ENCODE measurements at regions not wholly inside any gene's neighbourhood (a gene's known extent, or its start where the extent isn't known, plus 50 kb on each side); places are given as distances from the start of the nearest gene placed in this dataset.
"Not testable (repeated sequence)": the region's sequence is repeated elsewhere in the genome, so short reads cannot be mapped to it uniquely, and the experiment has no call there.

GRCh38 chr20:51127713-51128112, 104.8 kb upstream of the KCNG1 start:
- intact Hi-C loops (cut with DNase I): no loop called here
- Histone ChIP-seq H3K36me3 (no peaks in the 10 kb centered on the region), H3K27ac (no peak overlapping the region), H3K4me1 (replicated peaks) (no peaks in the 10 kb centered on the region), H3K4me3 (no peak overlapping the region), H3K27me3 (replicated peaks; ENCODE audit: insufficient read depth) (no peaks in the 10 kb centered on the region), H3K9me3 (no peaks in the 10 kb centered on the region)
- no peak for DNase-seq (ENCODE audit: low spot score)
- 78% methylated on average over 4 of the region's 4 CpGs for WGBS
- no peak for TF ChIP-seq CTCF (IDR thresholded peaks at IDR 0.05)
- TF ChIP-seq POLR2AphosphoS5 (IDR thresholded peaks at IDR 0.05): no peak
- TF ChIP-seq POLR2A (IDR thresholded peaks at IDR 0.05): no peak

GRCh38 chr20:51126337-51126736, 103.4 kb upstream of the KCNG1 start:
- no peaks in the 10 kb centered on the region for H3K36me3 ChIP-seq
- intact Hi-C loops (cut with DNase I): no loop called here
- H3K9me3 ChIP-seq: no peaks in the 10 kb centered on the region
- H3K4me1 ChIP-seq (replicated peaks): peaks cover 7% of the 10 kb centered on the region
- H3K27ac ChIP-seq: no peak overlapping the region
- no peaks in the 10 kb centered on the region for H3K27me3 ChIP-seq (replicated peaks; ENCODE audit: insufficient read depth)
- H3K4me3 ChIP-seq: no peak overlapping the region
- 38% methylated on average over 3 of the region's 3 CpGs for WGBS
- TF ChIP-seq POLR2A (IDR thresholded peaks at IDR 0.05) (no peak), POLR2AphosphoS5 (IDR thresholded peaks at IDR 0.05) (no peak), CTCF (IDR thresholded peaks at IDR 0.05) (no peak)
- DNase-seq (ENCODE audit: low spot score): no peak

GRCh38 chr20:51125780-51126179, 102.9 kb upstream of the KCNG1 start:
- DNase-seq (ENCODE audit: low spot score): no peak
- intact Hi-C loops (cut with DNase I): no loop called here
- H3K27me3 ChIP-seq (replicated peaks; ENCODE audit: insufficient read depth): no peaks in the 10 kb centered on the region
- H3K27ac ChIP-seq: no peak overlapping the region
- WGBS: 20% methylated on average over 4 of the region's 4 CpGs
- peaks cover 7% of the 10 kb centered on the region for H3K4me1 ChIP-seq (replicated peaks)
- no peak overlapping the region for H3K4me3 ChIP-seq
- TF ChIP-seq CTCF (IDR thresholded peaks at IDR 0.05): no peak
- no peak for TF ChIP-seq POLR2A (IDR thresholded peaks at IDR 0.05)
- no peaks in the 10 kb centered on the region for H3K36me3 ChIP-seq
- H3K9me3 ChIP-seq: no peaks in the 10 kb centered on the region

GRCh38 chr20:51125105-51125504, 102.2 kb upstream of the KCNG1 start:
- no peak for DNase-seq (ENCODE audit: low spot score)
- H3K4me3 ChIP-seq: no peak overlapping the region
- no peaks in the 10 kb centered on the region for H3K27me3 ChIP-seq (replicated peaks; ENCODE audit: insufficient read depth)
- H3K4me1 ChIP-seq (replicated peaks): peaks cover 7% of the 10 kb centered on the region
- TF ChIP-seq POLR2A (IDR thresholded peaks at IDR 0.05): no peak
- TF ChIP-seq CTCF (IDR thresholded peaks at IDR 0.05): no peak
- TF ChIP-seq POLR2AphosphoS5 (IDR thresholded peaks at IDR 0.05): no peak
- no peaks in the 10 kb centered on the region for H3K9me3 ChIP-seq
- intact Hi-C loops (cut with DNase I): no loop called here
- 39% methylated on average over 5 of the region's 5 CpGs for WGBS
- no peak overlapping the region for H3K27ac ChIP-seq
- H3K36me3 ChIP-seq: no peaks in the 10 kb centered on the region

GRCh38 chr20:51123887-51124286, 101.0 kb upstream of the KCNG1 start:
- H3K9me3 ChIP-seq; H3K27me3 ChIP-seq (replicated peaks; ENCODE audit: insufficient read depth); H3K27ac ChIP-seq; H3K4me3 ChIP-seq; DNase-seq (ENCODE audit: low spot score); intact Hi-C loops (cut with DNase I); H3K4me1 ChIP-seq (replicated peaks); H3K36me3 ChIP-seq: not testable (repeated sequence)
- WGBS: 88% methylated on average over 1 of the region's 1 CpG
